GM12874 (cell line): ENCODE measurements at regions not wholly inside any gene's neighbourhood (a gene's known extent, or its start where the extent isn't known, plus 50 kb on each side); places are given as distances from the start of the nearest gene placed in this dataset.

Experiments used
- CTCF ChIP-seq: IDR thresholded peaks from 2 replicates; pipeline ENCODE4 v1.5.1; 2011; ENCODE audit warnings: low read depth, mild to moderate bottlenecking, control low read depth, low read length, moderate library complexity; ENCODE audit not compliant: insufficient read depth

- TF ChIP-seq CTCF: no peak
Measured at GRCh38 chr9:111192650-111193049, 137.4 kb downstream of the OR2K2 start.

- TF ChIP-seq CTCF: no peak
Measured at GRCh38 chr9:111190347-111190746, 139.7 kb downstream of the OR2K2 start.

GRCh38 chr9:111187376-111187775, 142.6 kb downstream of the OR2K2 start:
- TF ChIP-seq CTCF: no peak

- TF ChIP-seq CTCF: no peak
Measured at GRCh38 chr9:111186021-111186530, 143.9 kb downstream of the OR2K2 start.

GRCh38 chr9:111180811-111181210, 142.5 kb upstream of the LPAR1 start:
- TF ChIP-seq CTCF: no peak

- TF ChIP-seq CTCF: no peak
Measured at GRCh38 chr9:111179577-111179976, 141.3 kb upstream of the LPAR1 start.

- no peak for TF ChIP-seq CTCF
Measured at GRCh38 chr9:111178331-111179055, 140.2 kb upstream of the LPAR1 start.
